ENCODE measurements at regions not wholly inside any gene's neighbourhood (a gene's known extent, or its start where the extent isn't known, plus 50 kb on each side); places are given as distances from the start of the nearest gene placed in this dataset.

DNA sequence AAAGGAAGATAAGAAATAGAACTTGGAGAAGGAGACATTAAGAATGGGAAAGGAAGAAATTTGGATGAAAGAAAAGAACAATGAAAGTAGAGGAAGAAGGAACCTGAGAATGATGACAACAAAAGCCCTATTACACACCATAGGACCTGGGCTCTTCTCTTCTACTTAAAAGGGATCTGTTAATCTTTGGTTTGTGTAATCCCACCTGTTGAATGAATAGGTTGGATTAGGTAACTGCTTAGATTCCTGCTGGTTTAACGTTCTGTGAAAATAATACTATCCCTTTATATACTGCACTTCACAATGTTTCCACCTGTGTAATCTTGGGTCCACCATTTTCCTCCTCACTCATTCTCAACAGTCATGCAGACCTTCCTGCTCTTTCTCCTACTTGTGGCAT is 157.8 kb upstream of the ATP10B start:
- TF ChIP-seq, protein P1, sequence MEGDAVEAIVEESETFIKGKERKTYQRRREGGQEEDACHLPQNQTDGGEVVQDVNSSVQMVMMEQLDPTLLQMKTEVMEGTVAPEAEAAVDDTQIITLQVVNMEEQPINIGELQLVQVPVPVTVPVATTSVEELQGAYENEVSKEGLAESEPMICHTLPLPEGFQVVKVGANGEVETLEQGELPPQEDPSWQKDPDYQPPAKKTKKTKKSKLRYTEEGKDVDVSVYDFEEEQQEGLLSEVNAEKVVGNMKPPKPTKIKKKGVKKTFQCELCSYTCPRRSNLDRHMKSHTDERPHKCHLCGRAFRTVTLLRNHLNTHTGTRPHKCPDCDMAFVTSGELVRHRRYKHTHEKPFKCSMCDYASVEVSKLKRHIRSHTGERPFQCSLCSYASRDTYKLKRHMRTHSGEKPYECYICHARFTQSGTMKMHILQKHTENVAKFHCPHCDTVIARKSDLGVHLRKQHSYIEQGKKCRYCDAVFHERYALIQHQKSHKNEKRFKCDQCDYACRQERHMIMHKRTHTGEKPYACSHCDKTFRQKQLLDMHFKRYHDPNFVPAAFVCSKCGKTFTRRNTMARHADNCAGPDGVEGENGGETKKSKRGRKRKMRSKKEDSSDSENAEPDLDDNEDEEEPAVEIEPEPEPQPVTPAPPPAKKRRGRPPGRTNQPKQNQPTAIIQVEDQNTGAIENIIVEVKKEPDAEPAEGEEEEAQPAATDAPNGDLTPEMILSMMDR (IDR thresholded peaks at IDR 0.05) = no peak
- no peak for TF ChIP-seq POLR2A (IDR thresholded peaks at IDR 0.05)
